HL-60 (cell line): ENCODE measurements at regions not wholly inside any gene's neighbourhood (a gene's known extent, or its start where the extent isn't known, plus 50 kb on each side); places are given as distances from the start of the nearest gene placed in this dataset.
"Not testable (repeated sequence)": the region's sequence is repeated elsewhere in the genome, so short reads cannot be mapped to it uniquely, and the experiment has no call there.

Source experiments
- DNase-seq, 2 experiments: peaks; one replicate each; pipeline ENCODE4 v3.0.0-alpha.2; 2010 to 2020; ENCODE audit warnings: low read depth in 1 of 2, low spot score in 1 of 2
- H3K27ac ChIP-seq: fragments of 250-450 bp; sonication (Bioruptor Pico); replicated peaks from 2 replicates; pipeline ENCODE4 v1.5.1; 2020; ENCODE audit warnings: mild to moderate bottlenecking, moderate library complexity
- H3K27me3 ChIP-seq: fragments of 250-450 bp; sonication (Bioruptor Pico); 2 replicates; pipeline ENCODE4 v1.5.1; 2021; ENCODE audit warnings: mild to moderate bottlenecking, moderate library complexity; ENCODE audit not compliant: insufficient read depth, poor library complexity, severe bottlenecking
- H3K4me3 ChIP-seq: replicated peaks from 2 replicates; pipeline ENCODE4 v1.5.1; 2011; ENCODE audit warnings: mild to moderate bottlenecking, control low read depth, low read length; ENCODE audit not compliant: insufficient read depth
- GABPA ChIP-seq: IDR thresholded peaks from 2 replicates; pipeline ENCODE4 v1.6.1; 2012; ENCODE audit warnings: low read depth
- POLR2AphosphoS5 ChIP-seq: IDR thresholded peaks from 2 replicates; pipeline ENCODE4 v1.6.1; 2012; ENCODE audit warnings: low read depth
- SPI1 ChIP-seq: IDR thresholded peaks from 2 replicates; pipeline ENCODE4 v1.6.1; 2012; ENCODE audit warnings: low read depth, mild to moderate bottlenecking, borderline replicate concordance
- TF ChIP-seq, protein P1 (sequence below): IDR thresholded peaks from one replicate; pipeline ENCODE4 v1.5.1; 2011; ENCODE audit warnings: low read length, control low read depth, inconsistent platforms; ENCODE audit not compliant: insufficient read depth
- TF ChIP-seq, protein P2 (sequence below): IDR thresholded peaks from 2 replicates; pipeline ENCODE4 v1.6.1; 2012; ENCODE audit warnings: low read depth; ENCODE audit not compliant: insufficient replicate concordance

DNA sequence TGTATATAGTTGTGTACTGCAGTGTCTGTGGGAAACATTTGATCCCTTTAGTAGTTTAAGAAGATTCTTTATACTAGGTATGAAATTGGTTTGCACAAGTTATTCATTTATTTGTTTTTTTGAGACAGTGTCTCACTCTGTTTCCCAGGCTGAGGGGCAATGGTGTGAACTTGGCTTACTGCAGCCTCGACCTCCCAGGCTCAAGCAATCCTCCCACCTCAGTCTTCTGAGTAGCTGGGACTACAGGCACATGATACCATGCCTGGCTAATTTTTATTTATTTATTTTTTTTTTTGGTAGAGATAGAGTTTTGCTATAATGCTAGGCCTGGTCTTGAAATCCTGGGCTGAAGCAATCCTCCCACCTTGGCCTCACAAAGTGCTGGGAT, 209.4 kb downstream of the RASSF9 start:
- TF ChIP-seq GABPA (no peak), POLR2AphosphoS5 (no peak), SPI1 (no peak)
- TF ChIP-seq, protein P1, sequence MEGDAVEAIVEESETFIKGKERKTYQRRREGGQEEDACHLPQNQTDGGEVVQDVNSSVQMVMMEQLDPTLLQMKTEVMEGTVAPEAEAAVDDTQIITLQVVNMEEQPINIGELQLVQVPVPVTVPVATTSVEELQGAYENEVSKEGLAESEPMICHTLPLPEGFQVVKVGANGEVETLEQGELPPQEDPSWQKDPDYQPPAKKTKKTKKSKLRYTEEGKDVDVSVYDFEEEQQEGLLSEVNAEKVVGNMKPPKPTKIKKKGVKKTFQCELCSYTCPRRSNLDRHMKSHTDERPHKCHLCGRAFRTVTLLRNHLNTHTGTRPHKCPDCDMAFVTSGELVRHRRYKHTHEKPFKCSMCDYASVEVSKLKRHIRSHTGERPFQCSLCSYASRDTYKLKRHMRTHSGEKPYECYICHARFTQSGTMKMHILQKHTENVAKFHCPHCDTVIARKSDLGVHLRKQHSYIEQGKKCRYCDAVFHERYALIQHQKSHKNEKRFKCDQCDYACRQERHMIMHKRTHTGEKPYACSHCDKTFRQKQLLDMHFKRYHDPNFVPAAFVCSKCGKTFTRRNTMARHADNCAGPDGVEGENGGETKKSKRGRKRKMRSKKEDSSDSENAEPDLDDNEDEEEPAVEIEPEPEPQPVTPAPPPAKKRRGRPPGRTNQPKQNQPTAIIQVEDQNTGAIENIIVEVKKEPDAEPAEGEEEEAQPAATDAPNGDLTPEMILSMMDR = no peak
- TF ChIP-seq, protein P2, sequence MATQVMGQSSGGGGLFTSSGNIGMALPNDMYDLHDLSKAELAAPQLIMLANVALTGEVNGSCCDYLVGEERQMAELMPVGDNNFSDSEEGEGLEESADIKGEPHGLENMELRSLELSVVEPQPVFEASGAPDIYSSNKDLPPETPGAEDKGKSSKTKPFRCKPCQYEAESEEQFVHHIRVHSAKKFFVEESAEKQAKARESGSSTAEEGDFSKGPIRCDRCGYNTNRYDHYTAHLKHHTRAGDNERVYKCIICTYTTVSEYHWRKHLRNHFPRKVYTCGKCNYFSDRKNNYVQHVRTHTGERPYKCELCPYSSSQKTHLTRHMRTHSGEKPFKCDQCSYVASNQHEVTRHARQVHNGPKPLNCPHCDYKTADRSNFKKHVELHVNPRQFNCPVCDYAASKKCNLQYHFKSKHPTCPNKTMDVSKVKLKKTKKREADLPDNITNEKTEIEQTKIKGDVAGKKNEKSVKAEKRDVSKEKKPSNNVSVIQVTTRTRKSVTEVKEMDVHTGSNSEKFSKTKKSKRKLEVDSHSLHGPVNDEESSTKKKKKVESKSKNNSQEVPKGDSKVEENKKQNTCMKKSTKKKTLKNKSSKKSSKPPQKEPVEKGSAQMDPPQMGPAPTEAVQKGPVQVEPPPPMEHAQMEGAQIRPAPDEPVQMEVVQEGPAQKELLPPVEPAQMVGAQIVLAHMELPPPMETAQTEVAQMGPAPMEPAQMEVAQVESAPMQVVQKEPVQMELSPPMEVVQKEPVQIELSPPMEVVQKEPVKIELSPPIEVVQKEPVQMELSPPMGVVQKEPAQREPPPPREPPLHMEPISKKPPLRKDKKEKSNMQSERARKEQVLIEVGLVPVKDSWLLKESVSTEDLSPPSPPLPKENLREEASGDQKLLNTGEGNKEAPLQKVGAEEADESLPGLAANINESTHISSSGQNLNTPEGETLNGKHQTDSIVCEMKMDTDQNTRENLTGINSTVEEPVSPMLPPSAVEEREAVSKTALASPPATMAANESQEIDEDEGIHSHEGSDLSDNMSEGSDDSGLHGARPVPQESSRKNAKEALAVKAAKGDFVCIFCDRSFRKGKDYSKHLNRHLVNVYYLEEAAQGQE = no peak
- Histone ChIP-seq H3K27me3 (no peaks in the 10 kb centered on the region), H3K4me3 (no peak overlapping the region), H3K27ac (no peak overlapping the region)
- DNase-seq = no peak

DNA sequence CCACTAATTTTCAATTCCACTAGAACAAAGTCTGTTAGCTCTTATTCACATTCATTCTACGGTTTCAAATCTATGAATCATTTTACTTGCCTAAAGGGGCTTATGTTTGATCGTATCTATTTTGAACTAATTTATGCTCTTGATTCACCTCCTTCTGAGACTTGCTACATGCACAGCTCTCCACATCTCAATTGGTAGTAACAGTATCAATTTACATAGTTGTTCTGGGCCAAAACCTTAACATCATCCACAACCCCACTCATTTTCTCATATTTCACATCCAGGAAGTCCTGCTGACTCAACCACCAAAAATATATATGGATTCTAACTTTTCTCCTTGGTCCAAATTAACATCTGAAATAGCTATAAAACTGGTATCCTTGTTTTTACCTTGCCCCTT, 208.6 kb downstream of the RASSF9 start:
- TF ChIP-seq SPI1 = no peak
- TF ChIP-seq, protein P1 = no peak
- no peak for TF ChIP-seq GABPA
- TF ChIP-seq, protein P2 = no peak
- TF ChIP-seq POLR2AphosphoS5 = no peak
- DNase-seq = no peak
- H3K27ac ChIP-seq = no peak overlapping the region

DNA sequence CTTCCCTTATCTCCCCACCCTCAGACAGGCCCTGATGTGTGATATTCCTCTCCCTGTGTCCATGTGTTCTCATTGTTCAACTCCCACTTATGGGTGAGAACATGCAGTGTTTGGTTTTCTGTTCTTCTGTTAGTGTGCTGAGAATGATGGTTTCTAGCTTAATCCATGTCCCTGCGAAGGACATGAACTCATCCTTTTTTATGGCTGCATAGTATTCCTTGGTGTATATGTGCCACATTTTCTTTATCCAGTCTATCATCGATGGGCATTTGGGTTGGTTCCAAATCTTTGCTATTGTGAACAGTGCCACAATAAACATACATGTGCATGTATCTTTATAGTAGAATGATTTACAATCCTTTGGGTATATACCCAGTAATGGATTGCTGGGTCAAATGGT, 207.6 kb downstream of the RASSF9 start:
- H3K27me3 ChIP-seq, H3K27ac ChIP-seq, DNase-seq, H3K4me3 ChIP-seq: not testable (repeated sequence)

More for the DNA sequence above, 208.6 kb downstream of the RASSF9 start:
- Histone ChIP-seq H3K27me3 (no peaks in the 10 kb centered on the region), H3K4me3 (no peak overlapping the region)

DNA sequence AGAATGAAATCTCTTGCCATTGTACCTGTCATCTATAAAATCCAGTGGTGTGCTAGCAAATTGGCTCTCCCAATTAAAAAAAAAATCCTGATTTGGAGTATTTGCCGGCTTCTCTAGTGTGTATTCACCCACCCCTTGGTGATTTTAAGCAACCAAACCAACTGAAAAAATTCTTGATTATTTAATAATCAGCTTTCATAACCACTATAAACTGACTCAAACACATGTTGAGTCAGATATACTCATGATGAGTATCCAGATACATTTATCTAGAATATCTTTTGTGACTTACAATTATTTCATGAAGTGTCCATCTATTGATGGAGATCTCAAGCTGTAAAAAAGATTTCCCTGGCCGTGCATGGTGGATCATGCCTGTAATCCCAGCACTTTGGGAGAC, 205.4 kb downstream of the RASSF9 start:
- H3K4me3 ChIP-seq = no peak overlapping the region
- H3K27me3 ChIP-seq = no peaks in the 10 kb centered on the region
- no peak for DNase-seq
- H3K27ac ChIP-seq = no peak overlapping the region
- TF ChIP-seq SPI1 (no peak), GABPA (no peak), POLR2AphosphoS5 (no peak)
- TF ChIP-seq, protein P2 = no peak
- TF ChIP-seq, protein P1 = no peak
